Heart right ventricle (tissue), 16 donors: ENCODE measurements at regions not wholly inside any gene's neighbourhood (a gene's known extent, or its start where the extent isn't known, plus 50 kb on each side); places are given as distances from the start of the nearest gene placed in this dataset.
"Not testable (repeated sequence)": the region's sequence is repeated elsewhere in the genome, so short reads cannot be mapped to it uniquely, and the experiment has no call there.

ENCODE experiments used
- ATAC-seq, 8 donors: fragments of 200-7000 bp; cut with Tn5 transposase; one replicate each; pipeline ENCODE4 v1.9.1; 2020; ENCODE audit warnings: mild to moderate bottlenecking in 8 of 8, moderate library complexity in 8 of 8, moderate number of reproducible peaks in 1 of 8
- DNase-seq, 2 donors: peaks; one replicate each; pipeline ENCODE4 v3.0.0-alpha.2; 2020
- H3K27ac ChIP-seq, 10 donors: fragments of 200-600 bp; sonication (generic) in 2 of 10; one replicate each; pipeline versions ENCODE4 v1.5.0 to v1.8.0; 2020 to 2022; ENCODE audit warnings: mild to moderate bottlenecking in 3 of 10
- H3K27me3 ChIP-seq, 7 donors: fragments of 200-600 bp; one replicate each; pipeline ENCODE4 v1.8.0; 2021 to 2022; ENCODE audit warnings: mild to moderate bottlenecking in 2 of 7
- H3K36me3 ChIP-seq, 9 donors: fragments of 200-600 bp; sonication (generic) in 1 of 9; one replicate each; pipeline versions ENCODE4 v1.5.0 to v1.8.0; 2020 to 2022; ENCODE audit warnings: mild to moderate bottlenecking in 2 of 9
- H3K4me1 ChIP-seq, 9 donors: fragments of 200-600 bp; sonication (generic) in 1 of 9; one replicate each; pipeline versions ENCODE4 v1.5.0 to v1.8.0; 2020 to 2022; ENCODE audit warnings: mild to moderate bottlenecking in 4 of 9
- H3K4me3 ChIP-seq, 10 donors: fragments of 200-600 bp; sonication (generic) in 2 of 10; one replicate each; pipeline versions ENCODE4 v1.5.0 to v1.8.0; 2020 to 2022; ENCODE audit warnings: mild to moderate bottlenecking in 7 of 10, moderate library complexity in 2 of 10
- H3K9me3 ChIP-seq, 11 donors: fragments of 200-600 bp in 10 of 11; sonication (generic) in 2 of 11; one replicate each; pipeline versions ENCODE4 v1.5.0 to v1.8.0; 2013 to 2022; ENCODE audit warnings: mild to moderate bottlenecking in 2 of 11, control low read depth in 1 of 11, moderate library complexity in 1 of 11
- CTCF ChIP-seq, 9 donors: fragments of 200-600 bp; sonication (generic) in 2 of 9; IDR thresholded peaks; one replicate each; pipeline versions ENCODE4 v1.5.0 to v1.8.0; 2021 to 2022; ENCODE audit warnings: antibody characterized with exemption in 9 of 9, mild to moderate bottlenecking in 5 of 9, moderate library complexity in 1 of 9
- WGBS, 2 donors: extraction: QIAGEN DNeasy Blood & Tissue Kit; methylation state at CpG; one replicate each; pipeline ENCODE4 v1.1.7; 2013; ENCODE audit warnings: inconsistent platforms in 1 of 2; 5-methylcytosine and 5-hydroxymethylcytosine counted together
- intact Hi-C, 10 donors: fragments of 100-400 bp; cut with DNase I; formaldehyde crosslinking; loops; one replicate each; pipeline versions ENCODE4 v1.11.1 to v1.14.2; 2022
- donor health status: Arrhythmogenic right ventricular cardiomyopathy.
- donor health status: ischemic (EF 13 %, LVEDD 7.1; RV severe dilation, severe dysfunction).
- donor health status: healthy with polysubstance abuse.
- donor health status: DM: no; HTN: yes; CAD: no.
- donor health status: DM: no; HTN: no; CAD: no.
- donor health status: ischemic (EF 25% LVEDD 6.9; RV normal size, moderate dysfunction).
- donor health status: ischemic (EF 25% LVEDD 5.7; RV mildly dilated, moderate dysfunction).
- donor health status: healthy.
- donor health status: DM: yes; HTN: yes; CAD: no.
- donor health status: Ischemic cardiomyopathy.
- donor health status: ischemic (EF 35%, LVEDD 5.7; RV mildly dilated, moderate dysfunction).
- donor health status: nonischemic (EF 11% LVEDD 7.7; RV severe dilation, severe dysfunction).
- donor health status: DM: yes; HTN: yes; CAD: no.
- donor health status: PGD.
- donor health status: ischemic (EF 29% LVEDD 5.4; RV normal size, mild dysfunction).
- donor health status: nonischemic (EF 23%, LVEDD 6.1; RV moderate dilation, normal function).

GRCh38 chr2:215790523-215791421 is 222.6 kb downstream of the MREG start:
- intact Hi-C loops: loop anchor here in 1 of 10 donors (10.0 kb wide), 1 partner anchor 124 kb away; no protein-coding TSS in a partner anchor
- DNase-seq (no peak), ATAC-seq (no peak)
- Histone ChIP-seq H3K36me3 (no peaks in the 10 kb centered on the region), H3K27ac (no peak overlapping the region), H3K27me3 (no peaks in the 10 kb centered on the region), H3K4me3 (no peak overlapping the region), H3K4me1 (peaks cover 0 to 35% (median 3%) of the 10 kb centered on the region in 9 donors), H3K9me3 (no peaks in the 10 kb centered on the region)
- TF ChIP-seq CTCF (IDR thresholded peaks at IDR 0.05): no peak
- 77 to 80% methylated on average over 6 of the region's 6 CpGs for WGBS, 2 donors

GRCh38 chr2:215787565-215788178 is 225.7 kb downstream of the MREG start:
- H3K36me3 ChIP-seq: no peaks in the 10 kb centered on the region
- no peak for TF ChIP-seq CTCF (IDR thresholded peaks at IDR 0.05)
- no peak for ATAC-seq
- peaks cover 0 to 2% (median 0%) of the 10 kb centered on the region in 11 donors for H3K9me3 ChIP-seq
- intact Hi-C loops: no loop called here
- H3K27me3 ChIP-seq: no peaks in the 10 kb centered on the region
- no peak overlapping the region for H3K27ac ChIP-seq
- peaks cover 0 to 13% (median 5%) of the 10 kb centered on the region in 9 donors for H3K4me1 ChIP-seq
- no peak for DNase-seq
- 83 to 84% methylated on average over 7 of the region's 7 CpGs for WGBS, 2 donors
- H3K4me3 ChIP-seq: no peak overlapping the region

GRCh38 chr2:215787025-215787424 is 226.3 kb downstream of the MREG start:
- H3K27me3 ChIP-seq: no peaks in the 10 kb centered on the region
- no peak overlapping the region for H3K27ac ChIP-seq
- DNase-seq: no peak
- H3K4me1 ChIP-seq: peaks cover 0 to 13% (median 5%) of the 10 kb centered on the region in 9 donors
- H3K9me3 ChIP-seq: peaks cover 0 to 2% (median 0%) of the 10 kb centered on the region in 11 donors
- 88 to 90% methylated on average over 3 of the region's 3 CpGs for WGBS, 2 donors
- no peak for ATAC-seq
- intact Hi-C loops: no loop called here
- no peaks in the 10 kb centered on the region for H3K36me3 ChIP-seq
- TF ChIP-seq CTCF (IDR thresholded peaks at IDR 0.05): no peak
- no peak overlapping the region for H3K4me3 ChIP-seq

- no peak overlapping the region for H3K4me3 ChIP-seq
- peak overlapping the region in 3 of 10 donors; percentile 14 to 45 (median 33) for H3K27ac ChIP-seq
- intact Hi-C loops: no loop called here
- peaks cover 0 to 22% (median 5%) of the 10 kb centered on the region in 9 donors for H3K4me1 ChIP-seq
- no peaks in the 10 kb centered on the region for H3K27me3 ChIP-seq
- no peak for TF ChIP-seq CTCF (IDR thresholded peaks at IDR 0.05)
- H3K9me3 ChIP-seq: peaks cover 0 to 2% (median 0%) of the 10 kb centered on the region in 11 donors
- ATAC-seq (peak in 6 of 8 donors; percentile 9 to 63 (median 54)), DNase-seq (no peak)
- 40% methylated on average over 3 of the region's 3 CpGs for WGBS, 2 donors
- no peaks in the 10 kb centered on the region for H3K36me3 ChIP-seq
Measured at GRCh38 chr2:215784371-215784783, 229.0 kb downstream of the MREG start.

GRCh38 chr2:215783640-215784039 is 229.7 kb downstream of the MREG start:
- H3K4me1 ChIP-seq: peaks cover 0 to 22% (median 5%) of the 10 kb centered on the region in 9 donors
- H3K9me3 ChIP-seq, H3K36me3 ChIP-seq, intact Hi-C loops, DNase-seq, H3K27ac ChIP-seq, H3K27me3 ChIP-seq, H3K4me3 ChIP-seq, ATAC-seq: not testable (repeated sequence)
- 95 to 99% methylated on average over 7 of the region's 7 CpGs for WGBS, 2 donors
